WTC11 (cell line): ENCODE measurements at regions not wholly inside any gene's neighbourhood (a gene's known extent, or its start where the extent isn't known, plus 50 kb on each side); places are given as distances from the start of the nearest gene placed in this dataset.

Source experiments
- CREB1 ChIP-seq: sonication (generic); formaldehyde crosslinking; IDR thresholded peaks from 2 replicates; pipeline ENCODE4 v1.8.0; 2023; ENCODE audit warnings: mild to moderate bottlenecking, missing genetic modification reagents
- CTCF ChIP-seq: fragments of 200-600 bp; IDR thresholded peaks from 2 replicates; pipeline ENCODE4 v1.8.0; 2022; ENCODE audit warnings: antibody characterized with exemption
- ESRRA ChIP-seq: sonication (generic); formaldehyde crosslinking; IDR thresholded peaks from 2 replicates; pipeline ENCODE4 v1.8.1; 2022; ENCODE audit warnings: mild to moderate bottlenecking, missing genetic modification reagents, borderline replicate concordance
- RELA ChIP-seq: sonication (generic); formaldehyde crosslinking; IDR thresholded peaks from 2 replicates; pipeline ENCODE4 v1.8.1; 2022; ENCODE audit warnings: missing genetic modification reagents, mild to moderate bottlenecking, borderline replicate concordance
- ZBTB43 ChIP-seq: sonication (generic); formaldehyde crosslinking; IDR thresholded peaks from 2 replicates; pipeline ENCODE4 v1.8.1; 2023; ENCODE audit warnings: mild to moderate bottlenecking, missing genetic modification reagents

- TF ChIP-seq CREB1 (CRISPR knock-in tag), result no peak
- no peak for TF ChIP-seq CTCF
- TF ChIP-seq RELA (CRISPR knock-in tag), result no peak
- no peak for TF ChIP-seq ESRRA (CRISPR knock-in tag)
- no peak for TF ChIP-seq ZBTB43 (CRISPR knock-in tag)
Measured at GRCh38 chr3:101962055-101962454, 112.7 kb downstream of the NFKBIZ start.
